ENCODE measurements at regions not wholly inside any gene's neighbourhood (a gene's known extent, or its start where the extent isn't known, plus 50 kb on each side); places are given as distances from the start of the nearest gene placed in this dataset.

DNA sequence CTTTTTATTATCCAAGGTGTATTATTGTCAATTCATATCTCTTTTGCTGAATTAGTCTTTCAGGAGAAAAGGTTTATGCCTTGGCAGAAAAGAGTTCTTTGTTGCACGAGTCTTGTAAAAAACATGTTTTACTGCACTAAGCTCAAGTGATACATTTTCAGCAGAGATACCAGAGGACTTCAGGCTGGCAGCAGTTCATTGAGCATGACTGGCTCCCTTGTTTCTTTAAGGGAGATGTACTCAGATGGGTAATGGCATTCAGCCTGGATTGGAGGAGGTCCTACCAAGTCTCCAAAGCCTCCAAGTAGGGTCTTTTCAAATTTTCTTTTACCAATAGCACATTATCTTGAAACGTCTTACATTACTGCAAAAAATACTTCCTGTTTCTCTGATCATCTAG is 400.1 kb downstream of the NSUN3 start:
- Histone ChIP-seq H3K79me2 (ENCODE audit: control insufficient read depth, low read length) (no peaks in the 10 kb centered on the region), H3K36me3 (ENCODE audit: control insufficient read depth, low read length) (no peaks in the 10 kb centered on the region), H3K4me1 (ENCODE audit: control insufficient read depth, low read length) (no peaks in the 10 kb centered on the region), H3K27ac (ENCODE audit: low read depth, low read length) (no peak overlapping the region), H3F3A (ENCODE audit: control insufficient read depth, insufficient read depth) (no peaks in the 10 kb centered on the region), H3K27me3 (ENCODE audit: control insufficient read depth, low read length) (no peaks in the 10 kb centered on the region), H3K9me2 (replicated peaks; ENCODE audit: control insufficient read depth, low read length) (no peaks in the 10 kb centered on the region), H3K4me3 (ENCODE audit: low read length) (no peak overlapping the region), H3K4me2 (ENCODE audit: low read length) (no peak overlapping the region), H3K9me3 (ENCODE audit: control insufficient read depth, insufficient read depth, low read length) (no peaks in the 10 kb centered on the region), H4K20me1 (ENCODE audit: control insufficient read depth, insufficient read depth, low read depth, low read length) (no peaks in the 10 kb centered on the region)
- TF ChIP-seq EZH2phosphoT487 (IDR thresholded peaks at IDR 0.05; ENCODE audit: borderline replicate concordance, low read length) = no peak
- TF ChIP-seq, protein P1, sequence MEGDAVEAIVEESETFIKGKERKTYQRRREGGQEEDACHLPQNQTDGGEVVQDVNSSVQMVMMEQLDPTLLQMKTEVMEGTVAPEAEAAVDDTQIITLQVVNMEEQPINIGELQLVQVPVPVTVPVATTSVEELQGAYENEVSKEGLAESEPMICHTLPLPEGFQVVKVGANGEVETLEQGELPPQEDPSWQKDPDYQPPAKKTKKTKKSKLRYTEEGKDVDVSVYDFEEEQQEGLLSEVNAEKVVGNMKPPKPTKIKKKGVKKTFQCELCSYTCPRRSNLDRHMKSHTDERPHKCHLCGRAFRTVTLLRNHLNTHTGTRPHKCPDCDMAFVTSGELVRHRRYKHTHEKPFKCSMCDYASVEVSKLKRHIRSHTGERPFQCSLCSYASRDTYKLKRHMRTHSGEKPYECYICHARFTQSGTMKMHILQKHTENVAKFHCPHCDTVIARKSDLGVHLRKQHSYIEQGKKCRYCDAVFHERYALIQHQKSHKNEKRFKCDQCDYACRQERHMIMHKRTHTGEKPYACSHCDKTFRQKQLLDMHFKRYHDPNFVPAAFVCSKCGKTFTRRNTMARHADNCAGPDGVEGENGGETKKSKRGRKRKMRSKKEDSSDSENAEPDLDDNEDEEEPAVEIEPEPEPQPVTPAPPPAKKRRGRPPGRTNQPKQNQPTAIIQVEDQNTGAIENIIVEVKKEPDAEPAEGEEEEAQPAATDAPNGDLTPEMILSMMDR (IDR thresholded peaks at IDR 0.05; ENCODE audit: low read depth, low read length, poor library complexity, severe bottlenecking) = no peak

DNA sequence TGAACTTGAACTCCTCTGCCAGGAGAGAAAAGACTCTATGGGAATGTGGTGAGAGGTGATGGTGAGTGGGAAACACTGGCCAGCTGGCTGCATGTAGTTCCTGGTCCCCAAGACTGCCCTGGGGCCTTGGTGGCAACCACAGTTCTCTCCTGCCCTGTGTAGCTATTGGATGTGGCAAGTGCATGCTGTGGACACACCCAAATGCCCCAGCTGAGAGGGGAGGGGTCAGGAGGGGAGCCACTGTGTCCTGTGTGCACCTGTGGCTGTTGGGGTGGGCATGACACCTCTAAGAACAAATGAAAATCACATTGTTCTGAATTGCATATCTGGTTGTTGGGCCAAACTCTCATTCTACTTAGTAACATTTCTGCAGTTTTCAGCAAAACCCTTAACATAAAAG is 409.6 kb downstream of the NSUN3 start:
- no peak for TF ChIP-seq EZH2phosphoT487 (IDR thresholded peaks at IDR 0.05; ENCODE audit: borderline replicate concordance, low read length)
- TF ChIP-seq, protein P1 (IDR thresholded peaks at IDR 0.05; ENCODE audit: low read depth, low read length, poor library complexity, severe bottlenecking) = no peak
- Histone ChIP-seq H3K27me3 (ENCODE audit: control insufficient read depth, low read length) (no peaks in the 10 kb centered on the region), H3K27ac (ENCODE audit: low read depth, low read length) (no peak overlapping the region), H4K20me1 (ENCODE audit: control insufficient read depth, insufficient read depth, low read depth, low read length) (no peaks in the 10 kb centered on the region), H3F3A (ENCODE audit: control insufficient read depth, insufficient read depth) (no peaks in the 10 kb centered on the region), H3K4me1 (ENCODE audit: control insufficient read depth, low read length) (no peaks in the 10 kb centered on the region), H3K9me3 (ENCODE audit: control insufficient read depth, insufficient read depth, low read length) (peaks cover 12% of the 10 kb centered on the region), H3K9me2 (replicated peaks; ENCODE audit: control insufficient read depth, low read length) (no peaks in the 10 kb centered on the region), H3K4me2 (ENCODE audit: low read length) (no peak overlapping the region), H3K4me3 (ENCODE audit: low read length) (no peak overlapping the region), H3K79me2 (ENCODE audit: control insufficient read depth, low read length) (no peaks in the 10 kb centered on the region), H3K36me3 (ENCODE audit: control insufficient read depth, low read length) (no peaks in the 10 kb centered on the region)

DNA sequence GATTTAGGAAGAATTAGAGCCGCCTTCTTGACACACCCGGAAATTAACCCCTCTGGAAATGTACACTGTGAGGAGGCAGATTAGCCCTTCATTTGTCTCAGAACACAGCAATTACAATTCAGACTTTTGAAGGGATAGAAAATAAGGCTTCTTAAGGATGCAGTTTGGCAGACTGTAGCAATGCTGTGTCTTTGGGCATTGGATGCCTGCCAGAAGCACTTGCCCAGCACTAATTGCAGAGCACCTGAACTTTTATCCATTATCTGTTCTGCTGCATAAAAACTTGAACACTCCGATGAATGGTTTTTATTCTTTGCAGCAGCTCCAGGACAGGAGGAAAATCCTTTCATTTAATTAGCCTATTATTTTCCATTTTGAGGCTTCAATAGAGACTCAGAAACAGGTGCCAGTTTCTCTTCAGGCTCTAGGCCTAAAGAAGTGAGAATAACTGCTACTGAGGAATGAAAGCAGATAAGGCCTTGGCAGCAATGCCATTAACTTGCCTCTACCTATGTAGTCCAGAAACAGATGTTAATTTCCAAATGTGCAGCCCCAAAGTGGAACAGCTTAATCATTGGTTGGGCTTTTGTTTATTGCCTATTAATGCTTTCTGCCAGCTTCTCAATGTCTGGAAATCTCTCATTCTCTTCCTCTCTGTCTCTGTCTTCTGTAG is 418.5 kb downstream of the NSUN3 start:
- Histone ChIP-seq H3K79me2 (ENCODE audit: control insufficient read depth, low read length) (no peaks in the 10 kb centered on the region), H3K4me1 (ENCODE audit: control insufficient read depth, low read length) (no peaks in the 10 kb centered on the region), H3K27me3 (ENCODE audit: control insufficient read depth, low read length) (no peaks in the 10 kb centered on the region), H3K4me2 (ENCODE audit: low read length) (no peak overlapping the region), H3K4me3 (ENCODE audit: low read length) (no peak overlapping the region), H3K27ac (ENCODE audit: low read depth, low read length) (no peak overlapping the region), H3K36me3 (ENCODE audit: control insufficient read depth, low read length) (no peaks in the 10 kb centered on the region), H3K9me3 (ENCODE audit: control insufficient read depth, insufficient read depth, low read length) (no peaks in the 10 kb centered on the region), H3K9me2 (replicated peaks; ENCODE audit: control insufficient read depth, low read length) (no peaks in the 10 kb centered on the region), H4K20me1 (ENCODE audit: control insufficient read depth, insufficient read depth, low read depth, low read length) (no peaks in the 10 kb centered on the region), H3F3A (ENCODE audit: control insufficient read depth, insufficient read depth) (no peaks in the 10 kb centered on the region)
- no peak for TF ChIP-seq EZH2phosphoT487 (IDR thresholded peaks at IDR 0.05; ENCODE audit: borderline replicate concordance, low read length)
- TF ChIP-seq, protein P1 (IDR thresholded peaks at IDR 0.05; ENCODE audit: low read depth, low read length, poor library complexity, severe bottlenecking) = no peak

Data from DOHH2 (cell line).